ENCODE measurements at regions not wholly inside any gene's neighbourhood (a gene's known extent, or its start where the extent isn't known, plus 50 kb on each side); places are given as distances from the start of the nearest gene placed in this dataset.

DNA sequence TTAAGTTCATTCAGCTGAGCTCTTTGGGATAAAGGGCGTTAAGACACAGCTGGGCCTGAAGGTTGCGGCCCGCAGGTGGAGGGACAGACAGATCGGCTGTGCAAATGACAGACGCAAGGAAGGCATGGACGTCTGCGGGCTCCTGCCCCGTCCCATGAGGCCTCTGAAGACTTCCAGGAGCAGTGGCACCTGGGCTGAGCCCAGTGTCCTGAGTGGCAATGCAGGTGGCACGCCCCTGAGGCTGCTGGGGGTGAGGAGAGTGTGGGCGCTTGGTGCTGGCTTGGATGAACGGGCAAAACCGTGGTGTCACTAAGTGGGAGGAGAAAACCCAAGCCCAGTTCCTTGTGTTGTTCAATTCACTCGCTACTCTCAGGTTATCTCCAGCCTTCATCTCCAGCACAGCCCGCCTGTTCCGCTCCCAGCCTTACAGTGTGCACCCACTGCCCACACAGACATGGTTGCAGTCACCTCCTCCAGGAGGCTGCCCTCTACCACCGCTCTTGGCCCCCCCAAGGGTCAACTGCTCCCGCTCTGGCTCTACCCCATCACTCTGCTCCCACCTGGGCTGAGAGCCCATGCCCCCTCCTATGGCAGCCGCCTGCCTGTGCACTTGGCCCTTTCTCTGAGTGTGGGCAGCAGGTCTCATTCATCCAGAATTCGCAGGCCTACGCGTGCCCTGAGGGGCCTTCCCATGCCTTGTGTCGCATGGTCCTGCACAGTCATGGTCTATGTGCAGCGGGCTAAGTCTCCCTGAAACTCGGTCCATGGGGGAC, 50.3 kb downstream of the PTGR3 start:
- peaks cover 14% of the 10 kb centered on the region for H3K27me3 ChIP-seq (ENCODE audit: control insufficient read depth, insufficient read depth, low read length)
- WGBS, 2 experiments (ENCODE audit: extremely low coverage in 2 of 2, insufficient read length in 1 of 2): 88% methylated on average over 5 of the region's 24 CpGs; no CpG with 5 or more reads in 1 of the 2 experiments
- no peak overlapping the region for H3K4me3 ChIP-seq (ENCODE audit: insufficient read depth, low read depth, low read length)
- no TSS peak for BruUV-seq (replicated peaks)
- dilution Hi-C loops (cut with HindIII; ENCODE audit: low sequenced_read_pairs, unreplicated experiment): no loop called here
- no peak overlapping the region for H4K91ac ChIP-seq (ENCODE audit: insufficient read depth, low read depth, low read length)
- no peaks in the 10 kb centered on the region for H4K20me1 ChIP-seq (ENCODE audit: insufficient read depth, low read length)
- H3K23ac ChIP-seq (ENCODE audit: low read depth, low read length): no peak overlapping the region
- H2BK15ac ChIP-seq (ENCODE audit: low read depth, low read length): no peak overlapping the region
- peaks cover 1% of the 10 kb centered on the region; the same call in 1 of the 2 replicates for H3K4me1 ChIP-seq (ENCODE audit: control insufficient read depth, insufficient read depth, low read length)
- no peak overlapping the region for H4K8ac ChIP-seq (ENCODE audit: low read depth in 2 of 2, low read length in 2 of 2)
- no peak overlapping the region for H3K56ac ChIP-seq (ENCODE audit: extremely low read depth, insufficient read depth, low read length)
- no peak overlapping the region for H3K4me2 ChIP-seq (ENCODE audit: low read depth, low read length)
- peaks cover 2% of the 10 kb centered on the region; the same call in 1 of the 2 replicates for H3K9me1 ChIP-seq (ENCODE audit: insufficient read depth, low read length)
- ChIA-PET POLR2A (ENCODE audit: unreplicated experiment) (no interaction called here), CTCF (interaction anchor here (1.0 kb wide), 1 partner anchor 10 kb away, joined by 3 read pairs; no protein-coding TSS in a partner anchor)
- H2BK20ac ChIP-seq (ENCODE audit: low read depth, low read length): no peak overlapping the region
- no peak overlapping the region for H4K5ac ChIP-seq (ENCODE audit: low read depth, low read length)
- no peak overlapping the region for H2AFZ ChIP-seq (replicated peaks; ENCODE audit: low read length, poor library complexity)
- no peaks in the 10 kb centered on the region for H3K79me1 ChIP-seq (ENCODE audit: low read depth in 1 of 2, low read length in 2 of 2)
- H2AK9ac ChIP-seq (replicated peaks; ENCODE audit: low read depth, low read length, poor library complexity): no peak overlapping the region
- no peak for DNase-seq
- no peak overlapping the region for H2AK5ac ChIP-seq (ENCODE audit: low read depth, low read length)
- intact Hi-C loops (cut with micrococcal nuclease): no loop called here
- H3K9me3 ChIP-seq (ENCODE audit: control insufficient read depth, insufficient read depth, low read length): peaks cover 10% of the 10 kb centered on the region
- no peak overlapping the region for H2BK120ac ChIP-seq (ENCODE audit: low read depth, low read length)
- no peak overlapping the region for H3K4ac ChIP-seq (ENCODE audit: low read depth, low read length)
- in situ Hi-C loops (cut with MboI; ENCODE audit: low sequenced_read_pairs): no loop called here
- H3K18ac ChIP-seq (ENCODE audit: low read depth, low read length): no peak overlapping the region
- no peak for TF ChIP-seq RAD21 (IDR thresholded peaks at IDR 0.05; ENCODE audit: low read length)
- no peak overlapping the region for H3K9ac ChIP-seq (ENCODE audit: low read depth, low read length)
- no peaks in the 10 kb centered on the region for H3K36me3 ChIP-seq (ENCODE audit: control insufficient read depth, insufficient read depth, low read length)
- H3K27ac ChIP-seq (ENCODE audit: insufficient read depth, low read length): no peak overlapping the region
- no peak for ATAC-seq (ENCODE audit: low read depth)
- no peak overlapping the region for H2BK5ac ChIP-seq (ENCODE audit: low read depth, low read length, poor library complexity, severe bottlenecking)
- no peak overlapping the region for H3K14ac ChIP-seq (replicated peaks; ENCODE audit: low read depth, low read length)

All from IMR-90 (cell line).